GM12891 (cell line): ENCODE measurements at regions not wholly inside any gene's neighbourhood (a gene's known extent, or its start where the extent isn't known, plus 50 kb on each side); places are given as distances from the start of the nearest gene placed in this dataset.

Experiments used
- DNase-seq: peaks from one replicate; pipeline ENCODE4 v3.0.0; 2011; ENCODE audit warnings: low spot score; ENCODE audit not compliant: insufficient read length
- FAIRE-seq: peaks from 2 replicates; lab custom pipeline; 2011; peaks lifted over from hg19 to GRCh38; lab: Jason Lieb, UNC
- PAX5 ChIP-seq: IDR thresholded peaks from 2 replicates; pipeline ENCODE4 v1.6.1; 2011; ENCODE audit warnings: low read length, moderate library complexity, mild to moderate bottlenecking; ENCODE audit not compliant: insufficient read depth, severe bottlenecking
- POLR2A ChIP-seq: IDR thresholded peaks from 2 replicates; pipeline ENCODE4 v1.6.1; 2011; ENCODE audit warnings: low read depth, low read length, control low read depth
- POLR2AphosphoS5 ChIP-seq: IDR thresholded peaks from 2 replicates; pipeline ENCODE4 v1.6.1; 2011; ENCODE audit warnings: low read depth, low read length, control low read depth
- POU2F2 ChIP-seq: IDR thresholded peaks from 2 replicates; pipeline ENCODE4 v1.6.1; 2011; ENCODE audit warnings: low read depth, mild to moderate bottlenecking, control low read depth, low read length, moderate library complexity
- SPI1 ChIP-seq: IDR thresholded peaks from 2 replicates; pipeline ENCODE4 v1.6.1; 2011; ENCODE audit warnings: low read depth, low read length, control low read depth
- TAF1 ChIP-seq: IDR thresholded peaks from 2 replicates; pipeline ENCODE4 v1.6.1; 2011; ENCODE audit warnings: low read depth, low read length, control low read depth

DNA sequence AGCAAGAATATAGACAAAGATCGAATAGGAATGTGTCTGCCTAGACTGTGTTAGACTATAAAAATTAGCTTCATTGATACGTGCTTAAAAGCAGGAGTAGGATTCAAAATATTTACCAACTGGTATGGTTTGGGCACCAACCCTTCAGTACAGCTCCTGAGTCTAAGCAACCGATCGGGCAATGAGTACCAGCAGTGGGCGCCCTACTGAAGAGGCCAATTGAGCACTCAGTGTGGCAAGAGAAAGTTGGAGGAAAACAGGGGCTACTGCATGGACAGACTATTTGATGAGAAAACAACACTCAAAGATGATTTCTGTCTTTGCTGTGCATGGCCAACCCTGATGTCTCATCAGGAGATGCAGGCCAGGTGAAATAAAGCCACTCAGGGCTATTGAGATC, 176.0 kb upstream of the NWD2 start:
- DNase-seq (no peak), FAIRE-seq (no peak)
- TF ChIP-seq POU2F2 (no peak), POLR2A (no peak), SPI1 (no peak), PAX5 (no peak), TAF1 (no peak), POLR2AphosphoS5 (no peak)

DNA sequence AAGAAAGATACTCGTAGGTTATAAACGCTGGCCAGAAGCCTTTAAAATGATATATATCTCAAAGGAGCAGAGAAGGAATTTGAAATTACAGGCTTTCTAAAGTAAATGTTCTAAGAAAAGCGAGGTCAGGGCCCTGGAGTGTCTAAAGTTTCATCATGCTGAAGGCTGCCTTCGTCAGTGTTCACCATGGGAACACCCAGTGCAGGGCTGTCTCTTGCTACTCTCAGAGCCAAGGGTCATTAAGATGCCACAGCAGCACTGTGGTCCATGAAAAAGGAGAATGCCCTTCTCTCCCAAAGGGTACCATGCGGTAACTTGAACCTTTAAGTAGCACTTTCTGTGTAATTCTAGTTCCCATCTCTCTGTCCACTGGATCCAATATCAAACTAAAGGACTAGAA, 174.5 kb upstream of the NWD2 start:
- TF ChIP-seq POU2F2 (no peak), POLR2AphosphoS5 (no peak), POLR2A (no peak), TAF1 (no peak), PAX5 (no peak), SPI1 (no peak)
- FAIRE-seq (no peak), DNase-seq (no peak)

DNA sequence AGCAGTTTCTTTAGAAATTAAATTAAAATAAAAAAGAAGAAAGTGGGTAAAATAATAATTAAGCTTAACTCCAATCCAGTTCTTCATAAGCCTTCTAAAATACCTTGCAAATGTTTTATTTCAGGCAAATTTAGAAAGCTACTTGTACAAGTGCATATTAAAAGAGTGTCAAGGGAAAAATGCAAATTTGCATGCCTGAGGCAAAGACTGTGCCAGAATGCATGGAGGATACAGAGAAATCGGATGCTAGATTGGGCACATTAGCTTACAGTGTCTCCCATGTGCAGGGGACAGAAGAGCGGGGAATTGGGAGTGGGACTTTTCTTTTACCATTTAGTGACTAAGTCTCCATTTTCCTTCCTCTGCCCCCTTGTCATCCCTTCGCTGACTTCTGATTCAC, 173.0 kb upstream of the NWD2 start:
- no peak for FAIRE-seq
- no peak for TF ChIP-seq POU2F2
- TF ChIP-seq TAF1, result no peak
- no peak for TF ChIP-seq POLR2AphosphoS5
- no peak for TF ChIP-seq SPI1
- TF ChIP-seq POLR2A, result no peak
- no peak for TF ChIP-seq PAX5
- DNase-seq, result no peak

DNA sequence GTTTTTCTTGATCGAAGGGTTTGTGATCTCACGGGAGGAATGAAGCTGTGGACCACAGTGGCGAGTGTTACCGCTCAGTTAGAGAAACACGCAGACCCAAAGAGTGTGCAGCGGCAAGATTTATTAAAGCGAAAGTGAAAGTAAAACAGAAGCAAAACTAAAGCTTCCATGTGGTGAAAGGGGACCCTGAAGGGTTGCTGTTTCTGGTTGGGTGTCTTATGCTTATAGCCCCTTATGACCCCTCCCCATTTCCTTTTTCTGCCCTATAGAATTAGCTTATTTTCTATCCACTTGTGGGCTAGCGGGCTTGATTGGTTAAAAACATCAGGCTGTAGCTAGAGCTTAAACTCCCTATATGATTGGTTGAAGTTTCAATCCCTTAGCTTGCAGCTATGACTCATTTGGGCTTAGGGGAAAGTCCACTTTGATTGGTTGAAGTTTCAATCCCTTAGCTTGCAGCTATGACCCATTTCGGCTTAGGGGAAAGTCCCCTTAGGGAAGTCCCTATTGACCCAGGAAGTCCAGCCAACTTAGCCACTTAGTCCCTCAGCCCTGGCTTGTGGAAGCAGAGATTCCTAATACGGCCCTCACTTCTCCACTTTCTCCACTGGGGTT, 171.2 kb upstream of the NWD2 start:
- FAIRE-seq (no peak), DNase-seq (no peak)
- TF ChIP-seq POU2F2 (no peak), TAF1 (no peak), PAX5 (no peak), SPI1 (no peak), POLR2AphosphoS5 (no peak), POLR2A (no peak)

DNA sequence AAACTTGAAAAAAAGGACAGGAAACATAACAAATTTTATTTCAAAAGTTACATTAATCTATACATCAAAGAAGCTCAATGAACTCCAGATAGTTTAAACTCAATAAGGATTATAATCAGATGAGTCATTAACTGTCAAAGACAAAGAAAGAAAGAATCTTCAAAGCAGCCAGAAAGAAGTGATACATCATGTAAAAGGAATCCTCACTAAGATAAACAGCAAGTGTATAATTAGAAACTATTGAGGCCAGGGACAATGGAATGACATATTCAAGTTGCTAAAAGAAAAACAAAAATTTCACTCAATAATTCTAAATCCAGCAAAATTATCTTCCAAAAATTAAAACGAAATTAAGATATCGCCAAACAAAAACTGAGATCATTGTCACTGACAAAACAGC, 161.6 kb upstream of the NWD2 start:
- DNase-seq, result no peak
- FAIRE-seq, result no peak
- TF ChIP-seq PAX5 (no peak), POLR2AphosphoS5 (no peak)

DNA sequence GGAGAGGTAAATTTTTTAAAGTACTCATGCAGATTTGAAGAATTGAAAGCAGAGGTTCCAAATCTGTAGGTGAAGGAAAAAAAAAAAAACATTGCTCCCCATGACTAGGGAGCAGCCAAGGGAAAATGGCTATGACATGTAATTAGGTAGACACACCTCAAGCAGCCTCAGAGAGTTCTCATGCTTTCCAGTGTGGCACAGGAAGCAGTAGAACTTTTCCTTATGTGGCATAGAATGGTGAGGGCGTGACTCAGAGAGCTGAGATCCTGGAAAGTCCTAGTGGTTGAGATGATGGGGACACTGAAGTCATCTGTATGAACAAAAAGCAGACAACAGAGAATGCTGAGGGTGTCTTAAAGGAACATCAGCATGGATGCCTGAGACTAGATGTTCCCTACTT, 148.6 kb upstream of the NWD2 start:
- no peak for DNase-seq
- no peak for TF ChIP-seq POU2F2
- TF ChIP-seq POLR2AphosphoS5, result no peak
- TF ChIP-seq SPI1, result no peak
- TF ChIP-seq PAX5, result no peak
- TF ChIP-seq TAF1, result no peak
- no peak for TF ChIP-seq POLR2A
- FAIRE-seq, result no peak

DNA sequence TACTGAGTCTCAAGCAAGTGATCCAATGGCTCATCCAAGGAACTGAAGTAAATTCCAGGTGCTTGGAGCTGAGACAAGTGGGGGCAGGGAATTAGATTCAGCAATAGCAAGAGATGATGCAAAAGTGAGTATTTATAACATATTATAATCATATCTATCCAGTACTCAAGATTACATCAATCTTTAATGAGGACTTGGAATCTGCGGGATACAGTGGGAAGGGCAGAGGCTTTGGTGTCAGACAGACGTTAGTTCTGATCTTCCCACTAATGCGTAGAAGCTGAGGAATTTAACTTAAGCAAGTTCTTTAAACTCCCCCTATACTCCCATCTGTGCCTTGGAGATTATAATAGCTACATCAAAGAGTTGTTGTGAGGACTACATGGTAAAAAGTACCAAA, 143.4 kb upstream of the NWD2 start:
- DNase-seq, result no peak
- FAIRE-seq, result no peak
- no peak for TF ChIP-seq POLR2AphosphoS5
- no peak for TF ChIP-seq SPI1
- no peak for TF ChIP-seq POLR2A
- no peak for TF ChIP-seq TAF1

DNA sequence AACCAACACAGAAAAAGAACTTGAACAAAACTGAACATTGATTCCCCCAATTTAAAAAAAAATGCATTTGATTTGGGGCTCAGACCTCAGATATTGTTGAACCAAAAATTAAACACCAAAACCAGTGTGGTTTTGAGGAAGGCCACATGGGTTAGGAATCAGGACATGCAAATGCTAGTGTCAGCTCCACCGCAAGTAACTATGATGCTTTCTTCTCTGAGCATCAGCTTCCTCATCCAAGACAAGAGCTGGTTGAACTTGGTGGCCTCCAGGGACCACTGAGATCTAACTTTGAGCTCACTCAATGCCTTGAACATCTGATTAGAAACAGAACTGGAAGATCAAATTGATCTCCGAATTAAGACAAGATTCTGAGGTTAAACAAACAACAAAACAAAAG, 142.9 kb upstream of the NWD2 start:
- no peak for TF ChIP-seq PAX5
- TF ChIP-seq POLR2AphosphoS5, result no peak
- no peak for TF ChIP-seq TAF1
- TF ChIP-seq POU2F2, result no peak
- TF ChIP-seq SPI1, result no peak
- no peak for TF ChIP-seq POLR2A
- DNase-seq (no peak), FAIRE-seq (no peak)

DNA sequence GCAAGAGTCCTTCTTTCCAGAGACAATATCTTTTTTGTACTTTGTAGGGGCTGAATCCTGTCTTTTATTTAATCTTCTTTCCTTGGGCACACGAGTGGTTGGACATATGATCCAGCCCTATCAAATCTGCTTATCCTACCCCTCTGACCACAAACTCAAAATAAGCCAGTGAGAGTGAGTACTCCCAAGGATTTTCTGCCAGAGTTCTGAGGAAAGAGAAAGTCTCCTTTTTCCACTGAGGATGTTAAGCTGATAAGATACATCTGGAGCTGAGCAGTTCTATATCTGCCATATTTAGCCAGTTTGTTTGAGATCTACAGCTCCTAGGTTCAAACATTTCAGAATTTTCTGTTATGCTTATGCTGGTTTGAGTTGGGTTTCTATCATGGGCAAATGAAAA, 134.8 kb upstream of the NWD2 start:
- TF ChIP-seq POU2F2 (no peak), POLR2A (no peak), POLR2AphosphoS5 (no peak), SPI1 (no peak), TAF1 (no peak), PAX5 (no peak)
- DNase-seq, result no peak
- FAIRE-seq, result no peak

DNA sequence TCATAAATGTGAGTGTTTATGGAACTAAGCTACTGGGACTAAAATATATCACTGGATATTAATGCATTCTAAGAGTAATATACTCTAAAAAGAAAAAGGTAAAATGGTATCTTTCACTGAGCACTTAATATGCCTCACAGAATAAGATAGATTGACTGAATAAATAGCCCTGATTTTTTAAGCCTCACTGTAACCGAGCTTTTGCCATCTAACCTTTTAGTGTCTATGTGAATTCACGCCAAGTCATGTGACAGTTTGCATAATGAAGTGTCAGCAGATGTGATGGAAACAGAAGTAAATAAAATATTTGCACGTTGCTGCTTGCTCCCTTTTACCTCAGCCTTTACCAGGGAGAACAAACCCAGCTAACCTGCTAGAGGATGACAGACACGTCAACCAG, 119.7 kb upstream of the NWD2 start:
- DNase-seq (no peak), FAIRE-seq (no peak)
- TF ChIP-seq POLR2A (no peak), TAF1 (no peak), POU2F2 (no peak), PAX5 (no peak), POLR2AphosphoS5 (no peak), SPI1 (no peak)
